SK-N-SH (cell line): ENCODE measurements at regions not wholly inside any gene's neighbourhood (a gene's known extent, or its start where the extent isn't known, plus 50 kb on each side); places are given as distances from the start of the nearest gene placed in this dataset.

ENCODE experiments used
- CTCF ChIA-PET: fragments of 300-600, 350-600 bp; formaldehyde crosslinking; extraction: SDS; loops from one replicate; lab custom pipeline; 2021; lab: Yijun Ruan, JAX
- POLR2A ChIA-PET: fragments of 350-600 bp; sonication (Branson Sonifier 250); formaldehyde crosslinking; extraction: SDS; loops from one replicate; lab custom pipeline; 2020; ENCODE audit warnings: antibody characterized with exemption, inconsistent platforms; lab: Yijun Ruan, JAX
- DNase-seq: peaks from one replicate; pipeline ENCODE4 v3.0.0; 2012
- H2AFZ ChIP-seq: fragments of 200-600 bp; sonication (generic); 2 replicates; pipeline ENCODE4 v1.8.1; 2016; ENCODE audit warnings: antibody characterized with exemption, mild to moderate bottlenecking, low read depth
- H3F3A ChIP-seq: fragments of 200-600 bp; sonication (generic); replicated peaks from 2 replicates; pipeline ENCODE3; 2016; ENCODE audit warnings: antibody characterized with exemption, mild to moderate bottlenecking; ENCODE audit not compliant: insufficient read depth
- H3K27ac ChIP-seq, 2 experiments: fragments of 200-500 bp in 1 of 2; fragments of 200-600 bp in 1 of 2; sonication (Bioruptor generic) in 1 of 2; sonication (generic), shearing (Covaris generic) in 1 of 2; 2 replicates each; pipeline versions ENCODE4 v1.5.1 to v1.6.1; 2014 to 2016; ENCODE audit warnings: low read depth in 2 of 2, inconsistent platforms in 1 of 2, low read length in 1 of 2, mild to moderate bottlenecking in 1 of 2, mixed read lengths in 1 of 2
- H3K27me3 ChIP-seq: fragments of 200-600 bp; sonication (generic), shearing (Covaris generic); 2 replicates; pipeline ENCODE4 v1.6.1; 2016; ENCODE audit warnings: mixed run types; ENCODE audit not compliant: insufficient read depth
- H3K36me3 ChIP-seq, 2 experiments: fragments of 200-500 bp in 1 of 2; fragments of 200-600 bp in 1 of 2; sonication (Bioruptor generic) in 1 of 2; sonication (generic) in 1 of 2; replicated peaks in 1 of 2; 2 replicates each; pipeline versions ENCODE3 to v1.5.1; 2014 to 2016; ENCODE audit warnings: low read length in 1 of 2, mild to moderate bottlenecking in 1 of 2; ENCODE audit not compliant: insufficient read depth in 2 of 2, control insufficient read depth in 1 of 2
- H3K4me1 ChIP-seq, 2 experiments: fragments of 200-500 bp in 1 of 2; fragments of 200-600 bp in 1 of 2; sonication (Bioruptor generic) in 1 of 2; sonication (generic), shearing (Covaris generic) in 1 of 2; 2 replicates each; pipeline versions ENCODE4 v1.5.1 to v1.6.1; 2014 to 2016; ENCODE audit warnings: low read depth in 1 of 2, low read length in 1 of 2, mixed run types in 1 of 2; ENCODE audit not compliant: insufficient read depth in 2 of 2, control insufficient read depth in 1 of 2
- H3K4me2 ChIP-seq: fragments of 200-600 bp; sonication (generic), shearing (Covaris generic); 2 replicates; pipeline ENCODE4 v1.6.1; 2017; ENCODE audit warnings: mixed run types
- H3K4me3 ChIP-seq, 2 experiments: fragments of 200-500 bp in 1 of 2; fragments of 200-600 bp in 1 of 2; sonication (Bioruptor generic) in 1 of 2; sonication (generic), shearing (Covaris generic) in 1 of 2; 2 replicates each; pipeline versions ENCODE4 v1.5.1 to v1.8.1; 2014 to 2016; ENCODE audit warnings: low read depth in 2 of 2, inconsistent platforms in 1 of 2, low read length in 1 of 2, mild to moderate bottlenecking in 1 of 2, mixed read lengths in 1 of 2, moderate library complexity in 1 of 2
- H3K79me2 ChIP-seq: fragments of 200-600 bp; sonication (generic); 2 replicates; pipeline ENCODE4 v1.8.1; 2017; ENCODE audit warnings: mild to moderate bottlenecking; ENCODE audit not compliant: insufficient read depth
- H3K9ac ChIP-seq: fragments of 200-600 bp; sonication (generic); 2 replicates; pipeline ENCODE4 v1.6.1; 2017; ENCODE audit warnings: mixed run types
- H3K9me2 ChIP-seq: fragments of 200-600 bp; sonication (generic); 2 replicates; pipeline ENCODE4 v1.6.1; 2017; ENCODE audit warnings: mixed run types
- H3K9me3 ChIP-seq: fragments of 200-600 bp; sonication (generic); 2 replicates; pipeline ENCODE4 v1.6.1; 2017; ENCODE audit warnings: mixed run types, mild to moderate bottlenecking, moderate library complexity
- H4K20me1 ChIP-seq: fragments of 200-600 bp; sonication (generic); 2 replicates; pipeline ENCODE4 v1.6.1; 2017; ENCODE audit warnings: mild to moderate bottlenecking, mixed run types; ENCODE audit not compliant: insufficient read depth
- CTCF ChIP-seq: fragments of 200-600 bp; sonication (generic); IDR thresholded peaks from 2 replicates; pipeline ENCODE4 v1.6.1; 2017; ENCODE audit warnings: antibody characterized with exemption, mild to moderate bottlenecking, moderate library complexity
- FOSL2 ChIP-seq: IDR thresholded peaks from 2 replicates; pipeline ENCODE4 v1.4.0; 2012; ENCODE audit warnings: low read depth, mild to moderate bottlenecking, moderate library complexity, borderline replicate concordance
- FOXM1 ChIP-seq: IDR thresholded peaks from 2 replicates; pipeline ENCODE4 v1.4.0; 2012; ENCODE audit warnings: low read depth, mild to moderate bottlenecking
- IRF3 ChIP-seq: fragments of 150-350 bp; IDR thresholded peaks from 2 replicates; pipeline ENCODE4 v1.6.1; 2016; ENCODE audit warnings: mild to moderate bottlenecking, low read depth, low read length
- JUND ChIP-seq: IDR thresholded peaks from 2 replicates; pipeline ENCODE4 v1.4.0; 2012
- MAX ChIP-seq: IDR thresholded peaks from 2 replicates; pipeline ENCODE4 v1.4.0; 2012; ENCODE audit warnings: low read depth
- MXI1 ChIP-seq: IDR thresholded peaks from 2 replicates; pipeline ENCODE4 v1.6.1; 2012; ENCODE audit warnings: mild to moderate bottlenecking, low read depth, low read length, improper control_type of control experiment
- NFIC ChIP-seq: IDR thresholded peaks from 2 replicates; pipeline ENCODE4 v1.4.0; 2012; ENCODE audit warnings: borderline replicate concordance
- NRF1 ChIP-seq: IDR thresholded peaks from 2 replicates; pipeline ENCODE4 v1.6.1; 2012; ENCODE audit warnings: low read depth, mild to moderate bottlenecking, low read length
- PBX3 ChIP-seq: IDR thresholded peaks from 2 replicates; pipeline ENCODE4; 2012
- POLR2AphosphoS5 ChIP-seq: IDR thresholded peaks from 2 replicates; pipeline ENCODE4 v1.6.1; 2012; ENCODE audit warnings: low read depth, low read length
- RCOR1 ChIP-seq: fragments of 150-350 bp; IDR thresholded peaks from 2 replicates; pipeline ENCODE4 v1.6.1; 2017; ENCODE audit warnings: antibody characterized with exemption, low read length
- RXRA ChIP-seq: IDR thresholded peaks from 2 replicates; pipeline ENCODE4 v1.4.0; 2012; ENCODE audit warnings: low read depth, mild to moderate bottlenecking, borderline replicate concordance
- SIN3A ChIP-seq: IDR thresholded peaks from 2 replicates; pipeline ENCODE4 v1.6.1; 2012; ENCODE audit warnings: low read depth, mild to moderate bottlenecking, low read length, moderate library complexity, borderline replicate concordance
- TAF1 ChIP-seq: IDR thresholded peaks from 2 replicates; pipeline ENCODE4 v1.6.1; 2012; ENCODE audit warnings: low read depth, mild to moderate bottlenecking, low read length, moderate library complexity, borderline replicate concordance
- TCF12 ChIP-seq: IDR thresholded peaks from 2 replicates; pipeline ENCODE4 v1.4.0; 2012
- USF1 ChIP-seq: IDR thresholded peaks from 2 replicates; pipeline ENCODE4 v1.4.0; 2012; ENCODE audit warnings: low read depth, borderline replicate concordance
- USF2 ChIP-seq: fragments of 150-350 bp; IDR thresholded peaks from 2 replicates; pipeline ENCODE4 v1.6.1; 2017; ENCODE audit warnings: antibody characterized with exemption, low read length, low read depth, borderline replicate concordance
- ZBTB33 ChIP-seq: IDR thresholded peaks from 2 replicates; pipeline ENCODE4 v1.4.0; 2012; ENCODE audit warnings: low read depth, borderline replicate concordance
- WGBS: methylation state at CpG from one replicate; pipeline ENCODE4 v1.1.6; 2017; ENCODE audit warnings: low lambda C conversion rate; 5-methylcytosine and 5-hydroxymethylcytosine counted together

GRCh38 chr17:17419166-17419565 lies 57.6 kb upstream of the MED9 start:
- H3K27ac ChIP-seq = no peak overlapping the region
- TF ChIP-seq NFIC = no peak
- TF ChIP-seq USF2 = no peak
- no peak for TF ChIP-seq JUND

GRCh38 chr17:17419631-17420030 lies 57.2 kb upstream of the MED9 start:
- Histone ChIP-seq H3K4me1 (peaks cover 0 to 7% of the 10 kb centered on the region in 2 experiments; a peak in 2 of 4 replicates), H3K4me2 (no peak overlapping the region), H4K20me1 (no peaks in the 10 kb centered on the region), H3K27me3 (no peaks in the 10 kb centered on the region), H2AFZ (no peak overlapping the region), H3K79me2 (no peaks in the 10 kb centered on the region), H3K9me3 (no peaks in the 10 kb centered on the region), H3K4me3 (no peak overlapping the region), H3K27ac (no peak overlapping the region), H3F3A (peaks cover 5% of the 10 kb centered on the region), H3K36me3 (no peaks in the 10 kb centered on the region), H3K9me2 (no peaks in the 10 kb centered on the region), H3K9ac (no peak overlapping the region)
- ChIA-PET CTCF (no interaction called here), POLR2A (interaction anchor here (0.6 kb wide), 1 partner anchor 17 kb away, joined by 5 read pairs; no protein-coding TSS in a partner anchor)
- no peak for TF ChIP-seq MXI1
- no peak for TF ChIP-seq TAF1
- no peak for TF ChIP-seq NRF1
- TF ChIP-seq POLR2AphosphoS5 = no peak
- TF ChIP-seq SIN3A = no peak
- TF ChIP-seq CTCF = no peak
- TF ChIP-seq MAX = no peak
- TF ChIP-seq FOXM1 = no peak
- no peak for TF ChIP-seq RXRA
- no peak for TF ChIP-seq ZBTB33
- TF ChIP-seq FOSL2 = no peak
- TF ChIP-seq PBX3 = no peak
- TF ChIP-seq TCF12 = no peak
- TF ChIP-seq RCOR1 = no peak
- TF ChIP-seq IRF3 = no peak
- no peak for TF ChIP-seq USF1
- 83% methylated on average over 4 of the region's 4 CpGs for WGBS
- DNase-seq = no peak

More at GRCh38 chr17:17419166-17419565, 57.6 kb upstream of the MED9 start:
- ChIA-PET POLR2A (interaction anchor here (0.6 kb wide), 1 partner anchor 17 kb away, joined by 5 read pairs; no protein-coding TSS in a partner anchor), CTCF (interaction anchor here (1.1 kb wide), 1 partner anchor 64 kb away, joined by 3 read pairs; no protein-coding TSS in a partner anchor)
- no peak overlapping the region for H3K4me2 ChIP-seq
- no peaks in the 10 kb centered on the region for H3K36me3 ChIP-seq
- H3K79me2 ChIP-seq = no peaks in the 10 kb centered on the region
- DNase-seq = no peak
- no peaks in the 10 kb centered on the region for H3K9me3 ChIP-seq
- no peak overlapping the region for H3K4me3 ChIP-seq
- H3K27me3 ChIP-seq = no peaks in the 10 kb centered on the region
- peaks cover 0 to 8% of the 10 kb centered on the region in 2 experiments; a peak in 2 of 4 replicates for H3K4me1 ChIP-seq
- H3F3A ChIP-seq = peaks cover 5% of the 10 kb centered on the region
- WGBS = no CpG with 5 or more reads among the region's 2 CpGs
- no peak overlapping the region for H2AFZ ChIP-seq
- H3K9ac ChIP-seq = no peak overlapping the region
- H3K9me2 ChIP-seq = no peaks in the 10 kb centered on the region
- no peaks in the 10 kb centered on the region for H4K20me1 ChIP-seq
